Heart right ventricle (tissue), 16 donors: ENCODE measurements at regions not wholly inside any gene's neighbourhood (a gene's known extent, or its start where the extent isn't known, plus 50 kb on each side); places are given as distances from the start of the nearest gene placed in this dataset.

Experiments used
- ATAC-seq, 8 donors: fragments of 200-7000 bp; cut with Tn5 transposase; one replicate each; pipeline ENCODE4 v1.9.1; 2020; ENCODE audit warnings: mild to moderate bottlenecking in 8 of 8, moderate library complexity in 8 of 8, moderate number of reproducible peaks in 1 of 8
- DNase-seq, 2 donors: peaks; one replicate each; pipeline ENCODE4 v3.0.0-alpha.2; 2020
- H3K27ac ChIP-seq, 10 donors: fragments of 200-600 bp; sonication (generic) in 2 of 10; one replicate each; pipeline versions ENCODE4 v1.5.0 to v1.8.0; 2020 to 2022; ENCODE audit warnings: mild to moderate bottlenecking in 3 of 10
- H3K27me3 ChIP-seq, 7 donors: fragments of 200-600 bp; one replicate each; pipeline ENCODE4 v1.8.0; 2021 to 2022; ENCODE audit warnings: mild to moderate bottlenecking in 2 of 7
- H3K36me3 ChIP-seq, 9 donors: fragments of 200-600 bp; sonication (generic) in 1 of 9; one replicate each; pipeline versions ENCODE4 v1.5.0 to v1.8.0; 2020 to 2022; ENCODE audit warnings: mild to moderate bottlenecking in 2 of 9
- H3K4me1 ChIP-seq, 9 donors: fragments of 200-600 bp; sonication (generic) in 1 of 9; one replicate each; pipeline versions ENCODE4 v1.5.0 to v1.8.0; 2020 to 2022; ENCODE audit warnings: mild to moderate bottlenecking in 4 of 9
- H3K4me3 ChIP-seq, 10 donors: fragments of 200-600 bp; sonication (generic) in 2 of 10; one replicate each; pipeline versions ENCODE4 v1.5.0 to v1.8.0; 2020 to 2022; ENCODE audit warnings: mild to moderate bottlenecking in 7 of 10, moderate library complexity in 2 of 10
- H3K9me3 ChIP-seq, 11 donors: fragments of 200-600 bp in 10 of 11; sonication (generic) in 2 of 11; one replicate each; pipeline versions ENCODE4 v1.5.0 to v1.8.0; 2013 to 2022; ENCODE audit warnings: mild to moderate bottlenecking in 2 of 11, control low read depth in 1 of 11, moderate library complexity in 1 of 11
- CTCF ChIP-seq, 9 donors: fragments of 200-600 bp; sonication (generic) in 2 of 9; IDR thresholded peaks; one replicate each; pipeline versions ENCODE4 v1.5.0 to v1.8.0; 2021 to 2022; ENCODE audit warnings: antibody characterized with exemption in 9 of 9, mild to moderate bottlenecking in 5 of 9, moderate library complexity in 1 of 9
- WGBS, 2 donors: extraction: QIAGEN DNeasy Blood & Tissue Kit; methylation state at CpG; one replicate each; pipeline ENCODE4 v1.1.7; 2013; ENCODE audit warnings: inconsistent platforms in 1 of 2; 5-methylcytosine and 5-hydroxymethylcytosine counted together
- intact Hi-C, 10 donors: fragments of 100-400 bp; cut with DNase I; formaldehyde crosslinking; loops; one replicate each; pipeline versions ENCODE4 v1.11.1 to v1.14.2; 2022
- donor health status: Arrhythmogenic right ventricular cardiomyopathy.
- donor health status: ischemic (EF 13 %, LVEDD 7.1; RV severe dilation, severe dysfunction).
- donor health status: healthy with polysubstance abuse.
- donor health status: DM: no; HTN: yes; CAD: no.
- donor health status: DM: no; HTN: no; CAD: no.
- donor health status: ischemic (EF 25% LVEDD 6.9; RV normal size, moderate dysfunction).
- donor health status: ischemic (EF 25% LVEDD 5.7; RV mildly dilated, moderate dysfunction).
- donor health status: healthy.
- donor health status: DM: yes; HTN: yes; CAD: no.
- donor health status: Ischemic cardiomyopathy.
- donor health status: ischemic (EF 35%, LVEDD 5.7; RV mildly dilated, moderate dysfunction).
- donor health status: nonischemic (EF 11% LVEDD 7.7; RV severe dilation, severe dysfunction).
- donor health status: DM: yes; HTN: yes; CAD: no.
- donor health status: PGD.
- donor health status: ischemic (EF 29% LVEDD 5.4; RV normal size, mild dysfunction).
- donor health status: nonischemic (EF 23%, LVEDD 6.1; RV moderate dilation, normal function).

GRCh38 chr6:125477844-125478243, 176.1 kb upstream of the HDDC2 start:
- Histone ChIP-seq H3K4me1 (peaks cover 0 to 11% (median 0%) of the 10 kb centered on the region in 9 donors), H3K9me3 (no peaks in the 10 kb centered on the region), H3K27ac (no peak overlapping the region), H3K4me3 (no peak overlapping the region), H3K27me3 (no peaks in the 10 kb centered on the region), H3K36me3 (no peaks in the 10 kb centered on the region)
- TF ChIP-seq CTCF (IDR thresholded peaks at IDR 0.05) = no peak
- no peak for DNase-seq
- intact Hi-C loops = no loop called here
- 34 to 44% methylated on average over 3 of the region's 3 CpGs for WGBS, 2 donors
- peak in 2 of 8 donors; percentile 70 to 72 for ATAC-seq

- H3K27ac ChIP-seq = peak overlapping the region in 2 of 10 donors; percentile 21 to 32
- no peaks in the 10 kb centered on the region for H3K9me3 ChIP-seq
- ATAC-seq (no peak), DNase-seq (no peak)
- peaks cover 0 to 11% (median 0%) of the 10 kb centered on the region in 9 donors for H3K4me1 ChIP-seq
- WGBS, 2 donors = 53 to 69% methylated on average over 2 of the region's 2 CpGs
- no peak for TF ChIP-seq CTCF (IDR thresholded peaks at IDR 0.05)
- no peaks in the 10 kb centered on the region for H3K36me3 ChIP-seq
- no peaks in the 10 kb centered on the region for H3K27me3 ChIP-seq
- intact Hi-C loops = no loop called here
- no peak overlapping the region for H3K4me3 ChIP-seq
Measured at GRCh38 chr6:125480146-125480545, 178.4 kb upstream of the HDDC2 start.

GRCh38 chr6:125480571-125480970, 178.8 kb upstream of the HDDC2 start:
- Histone ChIP-seq H3K27ac (peak overlapping the region in 3 of 10 donors; percentile 10 to 32 (median 21)), H3K27me3 (no peaks in the 10 kb centered on the region), H3K4me1 (peaks cover 0 to 11% (median 0%) of the 10 kb centered on the region in 9 donors), H3K4me3 (no peak overlapping the region), H3K36me3 (no peaks in the 10 kb centered on the region), H3K9me3 (no peaks in the 10 kb centered on the region)
- WGBS, 2 donors = 72 to 73% methylated on average over 1 of the region's 1 CpG
- no peak for TF ChIP-seq CTCF (IDR thresholded peaks at IDR 0.05)
- peak in 1 of 8 donors; percentile 44 for ATAC-seq
- peak in 1 of 2 donors; percentile 6 for DNase-seq
- intact Hi-C loops = no loop called here

- Histone ChIP-seq H3K4me1 (peaks cover 0 to 11% (median 0%) of the 10 kb centered on the region in 9 donors), H3K4me3 (no peak overlapping the region), H3K9me3 (no peaks in the 10 kb centered on the region), H3K27ac (peak overlapping the region in 2 of 10 donors; percentile 10 to 32), H3K27me3 (no peaks in the 10 kb centered on the region), H3K36me3 (no peaks in the 10 kb centered on the region)
- DNase-seq (no peak), ATAC-seq (no peak)
- 67 to 87% methylated on average over 1 of the region's 1 CpG for WGBS, 2 donors
- no peak for TF ChIP-seq CTCF (IDR thresholded peaks at IDR 0.05)
- intact Hi-C loops = no loop called here
Measured at GRCh38 chr6:125481056-125481455, 179.3 kb upstream of the HDDC2 start.
